Prostate gland (tissue), 2 donors: ENCODE measurements at regions not wholly inside any gene's neighbourhood (a gene's known extent, or its start where the extent isn't known, plus 50 kb on each side); places are given as distances from the start of the nearest gene placed in this dataset.

ENCODE experiments used
- CTCF ChIP-seq, 4 experiments: fragments of 200-600 bp in 2 of 4; fragments of 450-650 bp in 2 of 4; sonication (generic) in 2 of 4; IDR thresholded peaks; 1 replicate in 3 of 4; 2 replicates in 1 of 4; pipeline ENCODE4 v1.5.1; 2016 to 2019; ENCODE audit warnings: antibody characterized with exemption in 4 of 4, mild to moderate bottlenecking in 2 of 4, moderate library complexity in 2 of 4
- POLR2A ChIP-seq: fragments of 450-650 bp; IDR thresholded peaks from one replicate; pipeline ENCODE4 v1.6.1; 2016; ENCODE audit warnings: antibody characterized with exemption, mild to moderate bottlenecking
- POLR2AphosphoS5 ChIP-seq: sonication (generic); formaldehyde crosslinking; IDR thresholded peaks from one replicate; pipeline ENCODE4 v1.6.1; 2017; ENCODE audit warnings: antibody characterized with exemption

- TF ChIP-seq POLR2A = no peak
- TF ChIP-seq CTCF (IDR thresholded peaks at IDR 0.05) = no peak
- no peak for TF ChIP-seq POLR2AphosphoS5
Measured at GRCh38 chr6:6790891-6791290, 202.4 kb downstream of the LY86 start.
